K562 (cell line): ENCODE measurements at regions not wholly inside any gene's neighbourhood (a gene's known extent, or its start where the extent isn't known, plus 50 kb on each side); places are given as distances from the start of the nearest gene placed in this dataset.

Source experiments
- ATAC-seq: fragments of 200-7000 bp; cut with Tn5 transposase; 3 replicates; pipeline ENCODE4 v1.9.1; 2020; ENCODE audit warnings: moderate library complexity
- BruUV-seq: library from RNA; stranded (reverse); fragments of 400-500 nt; replicated peaks from 2 replicates; lab custom pipeline; 2021; lab: Mats Ljungman, UMichigan
- CTCF ChIA-PET: fragments of 300-600 bp; formaldehyde crosslinking; extraction: SDS; loops from one replicate; lab custom pipeline; 2021; ENCODE audit warnings: low intra/inter-chr PET ratio; lab: Yijun Ruan, JAX
- POLR2A ChIA-PET: fragments of 300-600, 350-650 bp; sonication (Branson Sonifier 250); formaldehyde crosslinking; extraction: SDS; loops from one replicate; lab custom pipeline; 2021; ENCODE audit warnings: antibody characterized with exemption, inconsistent platforms; lab: Yijun Ruan, JAX
- DNase-seq, 4 experiments: peaks; one replicate each; pipeline versions ENCODE4 v3.0.0 to v3.0.0-alpha.2; 2011 to 2018; ENCODE audit warnings: low spot score in 3 of 4, mixed read lengths in 3 of 4; ENCODE audit errors: extremely low read depth in 1 of 4
- FAIRE-seq: peaks from 2 replicates; lab custom pipeline; 2011; peaks lifted over from hg19 to GRCh38; lab: Jason Lieb, UNC
- H2AFZ ChIP-seq: 2 replicates; pipeline ENCODE4 v1.6.0; 2011; ENCODE audit warnings: low read depth, low read length, control low read depth, inconsistent platforms
- H3K27ac ChIP-seq: fragments of 200-600 bp; 3 replicates; pipeline ENCODE4 v1.8.0; 2011; ENCODE audit warnings: low read depth, mild to moderate bottlenecking, control low read depth, inconsistent platforms, low read length, moderate library complexity, mixed read lengths; ENCODE audit errors: extremely low read depth
- H3K27me3 ChIP-seq, 2 experiments: fragments of 300-600 bp in 1 of 2; 2 replicates in 1 of 2; 3 replicates in 1 of 2; pipeline versions ENCODE4 v1.6.0 to v1.8.0; 2011; ENCODE audit warnings: inconsistent platforms in 2 of 2, low read length in 2 of 2, mild to moderate bottlenecking in 1 of 2, mixed read lengths in 1 of 2, moderate library complexity in 1 of 2; ENCODE audit not compliant: control insufficient read depth in 2 of 2, insufficient read depth in 2 of 2
- H3K36me3 ChIP-seq: fragments of 300-600 bp; 3 replicates; pipeline ENCODE4 v1.8.0; 2011; ENCODE audit warnings: mild to moderate bottlenecking, low read length, inconsistent platforms; ENCODE audit not compliant: control insufficient read depth, insufficient read depth
- H3K4me1 ChIP-seq, 2 experiments: fragments of 200-600 bp in 1 of 2; replicated peaks in 1 of 2; 2 replicates in 1 of 2; 3 replicates in 1 of 2; pipeline versions ENCODE4 v1.5.1 to v1.8.0; 2011; ENCODE audit warnings: inconsistent platforms in 2 of 2, low read length in 2 of 2, mild to moderate bottlenecking in 1 of 2, mixed read lengths in 1 of 2, moderate library complexity in 1 of 2; ENCODE audit not compliant: control insufficient read depth in 2 of 2, insufficient read depth in 2 of 2
- H3K4me2 ChIP-seq: 2 replicates; pipeline ENCODE4 v1.6.1; 2011; ENCODE audit warnings: low read length, control low read depth, inconsistent platforms, mixed read lengths; ENCODE audit not compliant: insufficient read depth
- H3K4me3 ChIP-seq: fragments of 200-600 bp; sonication (generic), shearing (Covaris generic); 2 replicates; pipeline ENCODE4 v1.5.1; 2016; ENCODE audit warnings: control low read depth, inconsistent platforms
- H3K79me2 ChIP-seq: fragments of 200-600 bp; 3 replicates; pipeline ENCODE4 v1.8.0; 2011; ENCODE audit warnings: low read length, inconsistent platforms; ENCODE audit not compliant: control insufficient read depth, insufficient read depth
- H3K9ac ChIP-seq, 2 experiments: 2 replicates each; pipeline versions ENCODE4 v1.6.0 to v1.6.1; 2011; ENCODE audit warnings: low read depth in 2 of 2, low read length in 2 of 2, control low read depth in 1 of 2, inconsistent platforms in 1 of 2, mild to moderate bottlenecking in 1 of 2, mixed read lengths in 1 of 2; ENCODE audit not compliant: insufficient read depth in 1 of 2
- H3K9me1 ChIP-seq: one replicate; pipeline ENCODE4 v1.6.0; 2011; ENCODE audit warnings: inconsistent platforms, mild to moderate bottlenecking, low read length, moderate library complexity; ENCODE audit not compliant: control insufficient read depth, insufficient read depth
- H3K9me3 ChIP-seq: replicated peaks from 2 replicates; pipeline ENCODE4 v1.5.1; 2011; ENCODE audit warnings: low read depth, low read length, inconsistent platforms; ENCODE audit not compliant: control insufficient read depth, insufficient read depth
- H4K20me1 ChIP-seq: replicated peaks from 2 replicates; pipeline ENCODE4 v1.6.1; 2011; ENCODE audit warnings: low read length, inconsistent platforms, mixed read lengths; ENCODE audit not compliant: control insufficient read depth, insufficient read depth
- ARID3A ChIP-seq: IDR thresholded peaks from 2 replicates; pipeline ENCODE4 v1.6.1; 2012; ENCODE audit warnings: low read depth, low read length, improper control_type of control experiment, borderline replicate concordance
- ARNT ChIP-seq, 2 experiments: fragments of 450-650 bp; IDR thresholded peaks; 2 replicates each; pipeline ENCODE4 v1.6.1; 2016; ENCODE audit warnings: mild to moderate bottlenecking in 1 of 2
- CC2D1A ChIP-seq: fragments of 450-650 bp; IDR thresholded peaks from 2 replicates; pipeline ENCODE4 v1.6.1; 2017; ENCODE audit warnings: mild to moderate bottlenecking
- CREB3 ChIP-seq: fragments of 450-650 bp; conservative IDR thresholded peaks from 2 replicates; pipeline ENCODE4 v1.6.1; 2016; ENCODE audit warnings: missing genetic modification characterization, low read depth, mild to moderate bottlenecking, missing compliant biosample characterization, moderate library complexity
- EP400 ChIP-seq: fragments of 450-650 bp; IDR thresholded peaks from 2 replicates; pipeline ENCODE4 v1.6.1; 2017; ENCODE audit warnings: antibody characterized with exemption, mild to moderate bottlenecking, moderate library complexity
- HINFP ChIP-seq: fragments of 450-650 bp; conservative IDR thresholded peaks from 2 replicates; pipeline ENCODE4 v1.6.1; 2016; ENCODE audit warnings: missing genetic modification characterization, low read depth, mild to moderate bottlenecking, control low read depth, missing compliant biosample characterization
- NCOA1 ChIP-seq: fragments of 450-650 bp; IDR thresholded peaks from 2 replicates; pipeline ENCODE4 v1.6.1; 2016; ENCODE audit warnings: low read depth
- NCOA4 ChIP-seq: fragments of 450-650 bp; IDR thresholded peaks from 2 replicates; pipeline ENCODE4 v1.6.1; 2018; ENCODE audit warnings: mild to moderate bottlenecking; ENCODE audit not compliant: partially characterized antibody
- SMARCE1 ChIP-seq: fragments of 450-650 bp; IDR thresholded peaks from 2 replicates; pipeline ENCODE4 v1.7.1; 2016; ENCODE audit warnings: mild to moderate bottlenecking
- STAT6 ChIP-seq: sonication (generic); formaldehyde crosslinking; IDR thresholded peaks from 2 replicates; pipeline ENCODE4 v1.8.1; 2023; ENCODE audit warnings: mild to moderate bottlenecking, missing genetic modification reagents
- YBX1 ChIP-seq: fragments of 450-650 bp; IDR thresholded peaks from 2 replicates; pipeline ENCODE4 v1.7.1; 2016; ENCODE audit warnings: mild to moderate bottlenecking
- ZBTB9 ChIP-seq: fragments of 450-650 bp; formaldehyde crosslinking; IDR thresholded peaks from 2 replicates; pipeline ENCODE4 v1.4.0; 2020; ENCODE audit warnings: mild to moderate bottlenecking, moderate library complexity
- WGBS: fragments of 100-300 bp; shearing (Covaris generic); methylation state at CpG from one replicate; pipeline ENCODE4 v1.1.6; 2016; ENCODE audit warnings: low coverage, mixed read lengths; ENCODE audit not compliant: insufficient coverage; ENCODE audit errors: missing lambda C conversion rate; 5-methylcytosine and 5-hydroxymethylcytosine counted together
- in situ Hi-C: fragments of 300-500 bp; cut with MboI; formaldehyde crosslinking; loops from 4 replicates; pipeline ENCODE4 v1.15.0; 2018; ENCODE audit warnings: inconsistent platforms, mixed read lengths
- intact Hi-C: fragments of 100-400 bp; cut with micrococcal nuclease; formaldehyde crosslinking; loops from 2 replicates; pipeline ENCODE4 v1.14.2; 2022

- Histone ChIP-seq H3K9me1 (no peaks in the 10 kb centered on the region), H3K4me1 (no peaks in the 10 kb centered on the region), H3K9ac (no peak overlapping the region), H3K4me2 (no peak overlapping the region), H3K36me3 (no peaks in the 10 kb centered on the region), H3K27me3 (peaks cover 0 to 13% of the 10 kb centered on the region in 2 experiments; a peak in 2 of 5 replicates), H4K20me1 (no peaks in the 10 kb centered on the region; the same call in 1 of the 2 replicates), H3K4me3 (no peak overlapping the region), H3K27ac (no peak overlapping the region), H3K79me2 (no peaks in the 10 kb centered on the region), H3K9me3 (no peaks in the 10 kb centered on the region), H2AFZ (no peak overlapping the region)
- POLR2A ChIA-PET = interaction anchor here (0.5 to 0.6 kb wide), 2 partner anchors 10 to 152 kb away, joined by 3 read pairs; no protein-coding TSS in a partner anchor
- intact Hi-C loops (no loop called here), in situ Hi-C loops (loop anchor here (25.0 kb wide), 1 partner anchor 526 kb away; no protein-coding TSS in a partner anchor)
- DNase-seq = no peak
- BruUV-seq = no TSS peak
- FAIRE-seq = no peak
- 0% methylated on average over 3 of the region's 4 CpGs for WGBS
- CTCF ChIA-PET = interaction anchor here (0.6 kb wide), 1 partner anchor 35 kb away, joined by 4 read pairs; no protein-coding TSS in a partner anchor
- no peak for ATAC-seq
- TF ChIP-seq STAT6 (no peak), HINFP (tag) (no peak), CC2D1A (no peak), ARID3A (no peak), SMARCE1 (no peak), EP400 (no peak), ARNT (IDR thresholded peaks at IDR 0.05) (no peak), CREB3 (tag) (no peak), NCOA1 (no peak), ZBTB9 (CRISPR knock-in tag) (no peak), NCOA4 (no peak), YBX1 (no peak)
Observed at GRCh38 chr2:126788113-126788512, 110.6 kb upstream of the TEX51 start.
